GM18909 (cell line): ENCODE measurements at regions not wholly inside any gene's neighbourhood (a gene's known extent, or its start where the extent isn't known, plus 50 kb on each side); places are given as distances from the start of the nearest gene placed in this dataset.

Experiments
- ATAC-seq: cut with Tn5 transposase; IDR thresholded peaks from one replicate; pipeline ENCODE4 v1.9.1; 2021; ENCODE audit warnings: mild to moderate bottlenecking; ENCODE audit not compliant: unreplicated experiment, poor library complexity

GRCh38 chr12:76226956-76227355 lies 121.3 kb downstream of the BBS10 start:
- no peak for ATAC-seq

- no peak for ATAC-seq
These were observed 121.8 kb downstream of the BBS10 start for GRCh38 chr12:76226397-76226796.

GRCh38 chr12:76223869-76224268 lies 124.3 kb downstream of the BBS10 start:
- ATAC-seq: no peak

- ATAC-seq: no peak
These were observed 127.2 kb downstream of the BBS10 start for GRCh38 chr12:76220980-76221379.

GRCh38 chr12:76219806-76220205 lies 128.4 kb downstream of the BBS10 start:
- no peak for ATAC-seq

GRCh38 chr12:76216585-76217472 lies 131.4 kb downstream of the BBS10 start:
- ATAC-seq: no peak

GRCh38 chr12:76208129-76208528 lies 123.6 kb upstream of the NAP1L1 start:
- no peak for ATAC-seq

- no peak for ATAC-seq
These were observed 122.2 kb upstream of the NAP1L1 start for GRCh38 chr12:76206677-76207072.

- no peak for ATAC-seq
These were observed 121.7 kb upstream of the NAP1L1 start for GRCh38 chr12:76206039-76206676.

GRCh38 chr12:76202621-76203020 lies 118.1 kb upstream of the NAP1L1 start:
- ATAC-seq: no peak

- no peak for ATAC-seq
These were observed 117.3 kb upstream of the NAP1L1 start for GRCh38 chr12:76201758-76202157.

GRCh38 chr12:76201316-76201715 lies 116.8 kb upstream of the NAP1L1 start:
- ATAC-seq: no peak

GRCh38 chr12:76199808-76200207 lies 115.3 kb upstream of the NAP1L1 start:
- ATAC-seq: no peak

- no peak for ATAC-seq
These were observed 114.4 kb upstream of the NAP1L1 start for GRCh38 chr12:76198839-76199238.

GRCh38 chr12:76197283-76197682 lies 112.8 kb upstream of the NAP1L1 start:
- ATAC-seq: no peak

GRCh38 chr12:76195920-76196319 lies 111.4 kb upstream of the NAP1L1 start:
- no peak for ATAC-seq

GRCh38 chr12:76194724-76195123 lies 110.2 kb upstream of the NAP1L1 start:
- no peak for ATAC-seq

- no peak for ATAC-seq
These were observed 109.5 kb upstream of the NAP1L1 start for GRCh38 chr12:76193961-76194360.

- ATAC-seq: no peak
These were observed 107.9 kb upstream of the NAP1L1 start for GRCh38 chr12:76192416-76192815.

GRCh38 chr12:76190299-76190698 lies 105.8 kb upstream of the NAP1L1 start:
- ATAC-seq: no peak

- ATAC-seq: no peak
These were observed 105.4 kb upstream of the NAP1L1 start for GRCh38 chr12:76189851-76190250.

GRCh38 chr12:76187177-76187576 lies 102.7 kb upstream of the NAP1L1 start:
- ATAC-seq: no peak
